ENCODE measurements at regions not wholly inside any gene's neighbourhood (a gene's known extent, or its start where the extent isn't known, plus 50 kb on each side); places are given as distances from the start of the nearest gene placed in this dataset.
A peak's percentile ranks its signal among the peaks of the same experiment; 100 is the strongest.
"Not testable (repeated sequence)": the region's sequence is repeated elsewhere in the genome, so short reads cannot be mapped to it uniquely, and the experiment has no call there.

DNA sequence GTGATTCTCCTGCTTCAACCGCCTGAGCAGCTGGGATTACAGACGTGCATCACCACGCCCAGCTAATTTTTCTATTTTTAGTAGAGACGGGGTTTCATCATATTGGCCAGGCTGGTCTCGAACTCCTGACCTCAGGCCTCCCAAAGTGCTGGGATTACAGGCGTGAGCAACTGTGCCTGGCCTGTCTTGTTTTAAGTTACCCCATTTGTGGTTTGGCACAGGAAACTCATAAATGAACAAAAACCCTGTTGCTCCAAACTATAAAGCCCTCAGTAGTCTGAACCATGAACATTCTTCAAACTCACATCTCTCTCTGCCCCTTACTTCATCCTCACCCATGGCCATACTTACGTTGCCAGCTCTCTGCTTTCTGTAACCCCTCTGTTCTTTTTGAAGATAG is 61.7 kb downstream of the RHOU start:
- H3K27ac ChIP-seq (ENCODE audit: low read length); H3K9ac ChIP-seq (ENCODE audit: low read length in 2 of 2); H3K4me3 ChIP-seq (ENCODE audit: low read length in 2 of 2); H3K27me3 ChIP-seq (ENCODE audit: control insufficient read depth in 1 of 2, insufficient read depth in 2 of 2, low read length in 2 of 2); H3K9me3 ChIP-seq (ENCODE audit: control insufficient read depth in 2 of 2, low read length in 2 of 2); H3K36me3 ChIP-seq (ENCODE audit: control insufficient read depth in 2 of 2, insufficient read depth in 2 of 2, low read length in 2 of 2): not testable (repeated sequence)
- H3K4me1 ChIP-seq (ENCODE audit: control insufficient read depth, insufficient read depth, low read length): peaks cover 32% of the 10 kb centered on the region

DNA sequence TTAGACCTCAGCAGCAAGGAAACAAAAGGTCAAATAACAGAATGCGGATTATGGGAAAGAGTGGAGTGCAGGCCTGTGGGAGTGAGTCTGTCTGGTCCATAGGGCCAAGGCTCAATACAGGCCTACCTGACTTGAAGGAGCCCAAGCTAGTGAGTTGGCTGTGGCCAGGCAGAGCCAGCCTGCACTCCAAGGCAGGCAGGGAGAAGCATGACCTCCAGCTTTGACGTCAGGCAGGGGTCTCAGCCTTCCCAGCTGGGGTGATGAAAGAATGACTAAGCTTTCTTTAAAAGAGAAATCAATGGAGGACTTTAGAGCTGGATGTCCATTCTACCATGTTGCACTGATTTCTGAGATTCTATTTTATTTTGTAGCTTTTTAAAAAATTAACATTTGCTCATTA is 62.8 kb downstream of the RHOU start:
- Histone ChIP-seq H3K36me3 (ENCODE audit: control insufficient read depth in 2 of 2, insufficient read depth in 2 of 2, low read length in 2 of 2) (no peaks in the 10 kb centered on the region), H3K27me3 (ENCODE audit: control insufficient read depth in 1 of 2, insufficient read depth in 2 of 2, low read length in 2 of 2) (no peaks in the 10 kb centered on the region), H3K4me1 (ENCODE audit: control insufficient read depth, insufficient read depth, low read length) (peaks cover 42% of the 10 kb centered on the region), H3K9me3 (ENCODE audit: control insufficient read depth in 2 of 2, low read length in 2 of 2) (no peaks in the 10 kb centered on the region), H3K27ac (ENCODE audit: low read length) (peak overlapping the region; percentile 58), H3K4me3 (ENCODE audit: low read length in 2 of 2) (peak overlapping the region in 1 of 2 donors; percentile 29), H3K9ac (ENCODE audit: low read length in 2 of 2) (peak overlapping the region in 1 of 2 donors; percentile 13)

DNA sequence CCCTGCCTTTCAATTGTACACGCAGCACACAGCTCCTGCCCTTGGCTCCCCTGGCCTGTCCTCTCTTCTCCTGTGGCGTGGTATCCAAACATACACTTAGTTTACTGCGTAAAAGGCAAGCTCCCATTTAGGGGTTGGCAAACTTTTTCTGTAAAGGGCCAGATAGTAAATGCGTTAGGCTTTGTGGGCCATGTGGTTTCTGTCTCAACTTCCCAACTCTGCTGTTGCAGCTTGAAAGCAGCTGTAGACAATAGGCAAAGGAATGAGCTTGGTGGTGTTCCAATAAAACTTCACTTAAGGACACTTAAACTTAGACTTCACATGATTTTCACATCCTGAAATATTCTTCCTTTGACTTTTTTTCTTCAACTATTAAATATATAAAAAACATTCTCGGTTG is 63.3 kb downstream of the RHOU start:
- peaks cover 43% of the 10 kb centered on the region for H3K4me1 ChIP-seq (ENCODE audit: control insufficient read depth, insufficient read depth, low read length)

DNA sequence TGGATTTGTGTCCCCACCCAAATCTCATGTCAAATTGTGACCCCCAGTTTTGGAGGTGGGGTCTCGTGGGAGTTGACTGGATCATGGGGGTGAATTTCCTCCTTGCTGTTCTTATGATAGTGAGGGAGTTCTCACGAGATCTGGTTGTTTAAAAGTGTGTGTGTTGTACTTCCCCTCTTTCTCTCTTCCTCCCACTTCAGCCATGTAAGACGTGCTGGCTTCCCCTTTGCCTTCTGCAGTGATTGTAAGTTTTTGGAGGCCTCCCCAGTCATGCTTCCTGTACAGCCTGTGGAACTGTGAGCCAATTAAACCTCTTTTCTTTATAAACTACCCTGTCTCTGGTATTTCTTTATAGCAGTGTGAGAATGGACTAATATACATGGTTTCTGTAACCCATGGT is 64.6 kb downstream of the RHOU start:
- Histone ChIP-seq H3K27ac (ENCODE audit: low read length) (no peak overlapping the region), H3K4me3 (ENCODE audit: low read length in 2 of 2) (no peak overlapping the region)

More for the DNA sequence above, 63.3 kb downstream of the RHOU start:
- no peaks in the 10 kb centered on the region for H3K9me3 ChIP-seq (ENCODE audit: control insufficient read depth in 2 of 2, low read length in 2 of 2)
- H3K27me3 ChIP-seq (ENCODE audit: control insufficient read depth in 1 of 2, insufficient read depth in 2 of 2, low read length in 2 of 2): no peaks in the 10 kb centered on the region
- peak overlapping the region; percentile 58 for H3K27ac ChIP-seq (ENCODE audit: low read length)
- H3K36me3 ChIP-seq (ENCODE audit: control insufficient read depth in 2 of 2, insufficient read depth in 2 of 2, low read length in 2 of 2): no peaks in the 10 kb centered on the region
- peak overlapping the region in 1 of 2 donors; percentile 13 for H3K9ac ChIP-seq (ENCODE audit: low read length in 2 of 2)
- H3K4me3 ChIP-seq (ENCODE audit: low read length in 2 of 2): peak overlapping the region in 1 of 2 donors; percentile 29

DNA sequence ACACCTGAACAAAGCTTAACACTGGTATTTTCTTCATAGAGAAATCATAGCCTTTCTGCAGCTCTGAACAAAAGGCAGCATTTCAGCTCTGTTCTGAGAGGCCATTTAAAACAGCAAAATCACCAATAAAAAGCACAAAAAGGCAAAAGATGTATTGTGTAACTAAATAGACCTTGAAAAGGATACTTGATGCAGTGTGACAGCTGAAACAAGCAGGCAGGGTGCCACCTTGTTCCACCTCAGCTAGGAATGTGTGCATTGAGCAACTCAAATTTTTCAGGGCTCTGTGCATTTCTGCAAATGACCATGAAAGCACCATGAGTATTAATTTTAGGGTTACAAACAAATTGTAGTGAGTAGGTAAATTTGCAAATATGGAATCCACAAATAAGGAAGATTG is 65.8 kb downstream of the RHOU start:
- no peaks in the 10 kb centered on the region for H3K36me3 ChIP-seq (ENCODE audit: control insufficient read depth in 2 of 2, insufficient read depth in 2 of 2, low read length in 2 of 2)
- H3K4me1 ChIP-seq (ENCODE audit: control insufficient read depth, insufficient read depth, low read length): peaks cover 45% of the 10 kb centered on the region
- H3K27me3 ChIP-seq (ENCODE audit: control insufficient read depth in 1 of 2, insufficient read depth in 2 of 2, low read length in 2 of 2): no peaks in the 10 kb centered on the region
- no peak overlapping the region for H3K4me3 ChIP-seq (ENCODE audit: low read length in 2 of 2)
- H3K9me3 ChIP-seq (ENCODE audit: control insufficient read depth in 2 of 2, low read length in 2 of 2): no peaks in the 10 kb centered on the region
- no peak overlapping the region for H3K27ac ChIP-seq (ENCODE audit: low read length)
- H3K9ac ChIP-seq (ENCODE audit: low read length in 2 of 2): no peak overlapping the region

More for the DNA sequence above, 64.6 kb downstream of the RHOU start:
- Histone ChIP-seq H3K9ac (ENCODE audit: low read length in 2 of 2) (no peak overlapping the region), H3K4me1 (ENCODE audit: control insufficient read depth, insufficient read depth, low read length) (peaks cover 48% of the 10 kb centered on the region), H3K27me3 (ENCODE audit: control insufficient read depth in 1 of 2, insufficient read depth in 2 of 2, low read length in 2 of 2) (no peaks in the 10 kb centered on the region), H3K36me3 (ENCODE audit: control insufficient read depth in 2 of 2, insufficient read depth in 2 of 2, low read length in 2 of 2) (no peaks in the 10 kb centered on the region), H3K9me3 (ENCODE audit: control insufficient read depth in 2 of 2, low read length in 2 of 2) (no peaks in the 10 kb centered on the region)

DNA sequence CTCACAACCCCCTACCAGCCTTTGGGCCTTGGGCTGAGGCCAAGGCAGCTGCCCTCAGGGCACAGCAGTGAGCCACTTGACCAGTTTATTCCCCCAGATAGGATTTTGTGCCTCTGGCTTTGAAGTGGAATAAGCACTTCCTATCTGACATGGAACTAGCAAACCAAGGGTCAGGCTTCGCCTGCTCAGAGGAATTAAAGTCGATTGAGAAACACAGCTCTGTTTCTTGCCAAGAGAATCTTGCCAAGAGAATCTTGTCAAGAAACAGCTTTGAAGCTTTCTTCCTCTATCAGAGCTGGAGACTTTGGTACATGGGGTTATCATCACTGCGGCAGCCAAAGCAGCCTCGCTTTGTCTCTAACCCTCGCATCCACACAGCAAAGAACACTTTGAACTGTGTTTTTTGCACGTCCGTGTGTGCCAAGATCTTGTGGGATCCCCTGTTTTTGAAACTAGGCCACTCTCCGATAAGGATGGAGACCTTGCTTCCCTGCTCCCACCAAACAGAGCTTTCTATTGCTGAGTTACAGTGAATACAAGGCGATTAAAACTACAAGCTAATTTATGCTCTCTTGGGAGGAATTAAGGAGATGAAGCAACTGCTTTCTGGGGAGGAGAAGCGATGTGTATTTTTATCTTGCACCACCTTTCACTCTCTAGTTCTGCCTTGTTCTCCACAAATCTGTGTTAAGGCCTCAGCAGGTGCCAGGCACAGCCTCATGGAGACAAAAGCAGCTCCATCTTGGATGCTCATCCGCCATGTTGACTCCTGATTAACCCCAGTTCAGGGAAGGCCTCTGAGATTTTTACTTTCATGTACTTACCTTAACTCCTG is 67.3 kb downstream of the RHOU start:
- Histone ChIP-seq H3K9me3 (ENCODE audit: control insufficient read depth in 2 of 2, low read length in 2 of 2) (no peaks in the 10 kb centered on the region), H3K27ac (ENCODE audit: low read length) (peak overlapping the region; percentile 41), H3K36me3 (ENCODE audit: control insufficient read depth in 2 of 2, insufficient read depth in 2 of 2, low read length in 2 of 2) (no peaks in the 10 kb centered on the region), H3K4me3 (ENCODE audit: low read length in 2 of 2) (no peak overlapping the region), H3K4me1 (ENCODE audit: control insufficient read depth, insufficient read depth, low read length) (peaks cover 45% of the 10 kb centered on the region), H3K9ac (ENCODE audit: low read length in 2 of 2) (no peak overlapping the region), H3K27me3 (ENCODE audit: control insufficient read depth in 1 of 2, insufficient read depth in 2 of 2, low read length in 2 of 2) (no peaks in the 10 kb centered on the region)

DNA sequence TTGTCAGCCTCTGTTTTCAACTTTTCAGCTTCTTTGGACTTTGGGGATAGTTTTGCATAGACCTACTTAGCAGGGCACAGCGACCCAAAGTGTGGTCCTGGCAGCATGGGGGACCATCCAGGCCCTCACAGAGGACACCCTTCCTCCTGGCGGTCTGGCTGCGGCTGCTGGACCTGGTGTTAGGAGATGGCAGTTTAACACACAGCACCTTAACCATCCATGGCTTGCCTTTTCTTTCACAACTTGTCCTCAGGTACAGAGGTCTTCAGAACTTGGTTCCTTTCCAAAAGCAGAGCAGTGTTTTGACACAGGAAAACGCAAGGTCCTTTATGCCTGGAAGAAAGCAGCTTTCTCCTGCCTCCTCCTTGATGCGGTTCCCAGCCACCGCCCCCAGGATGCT is 68.1 kb downstream of the RHOU start:
- Histone ChIP-seq H3K4me3 (ENCODE audit: low read length in 2 of 2) (no peak overlapping the region), H3K9me3 (ENCODE audit: control insufficient read depth in 2 of 2, low read length in 2 of 2) (no peaks in the 10 kb centered on the region), H3K27me3 (ENCODE audit: control insufficient read depth in 1 of 2, insufficient read depth in 2 of 2, low read length in 2 of 2) (no peaks in the 10 kb centered on the region), H3K9ac (ENCODE audit: low read length in 2 of 2) (no peak overlapping the region), H3K27ac (ENCODE audit: low read length) (no peak overlapping the region), H3K36me3 (ENCODE audit: control insufficient read depth in 2 of 2, insufficient read depth in 2 of 2, low read length in 2 of 2) (no peaks in the 10 kb centered on the region), H3K4me1 (ENCODE audit: control insufficient read depth, insufficient read depth, low read length) (peaks cover 36% of the 10 kb centered on the region)

DNA sequence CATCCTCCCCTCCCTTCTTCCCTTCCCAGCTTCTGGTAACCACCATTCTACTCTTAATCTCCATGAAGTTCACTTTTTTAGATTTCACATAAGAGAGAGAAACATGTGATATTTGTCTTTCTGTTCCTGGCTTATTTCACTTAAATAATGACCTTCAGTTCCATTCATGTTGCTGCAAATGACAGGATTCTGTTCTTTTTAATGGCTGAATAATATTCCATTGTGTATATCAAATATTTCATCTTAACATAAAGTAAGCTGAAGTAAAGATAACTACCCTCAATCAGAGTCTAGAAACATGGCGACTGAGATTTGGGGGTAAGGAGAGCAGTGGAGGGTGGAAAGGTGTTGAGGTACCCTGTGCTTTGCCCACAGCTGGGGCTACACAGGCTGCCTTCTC is 68.9 kb downstream of the RHOU start:
- H3K4me1 ChIP-seq (ENCODE audit: control insufficient read depth, insufficient read depth, low read length): peaks cover 35% of the 10 kb centered on the region
- H3K9ac ChIP-seq (ENCODE audit: low read length in 2 of 2): no peak overlapping the region
- no peaks in the 10 kb centered on the region for H3K9me3 ChIP-seq (ENCODE audit: control insufficient read depth in 2 of 2, low read length in 2 of 2)
- H3K36me3 ChIP-seq (ENCODE audit: control insufficient read depth in 2 of 2, insufficient read depth in 2 of 2, low read length in 2 of 2): no peaks in the 10 kb centered on the region
- no peak overlapping the region for H3K27ac ChIP-seq (ENCODE audit: low read length)
- no peaks in the 10 kb centered on the region for H3K27me3 ChIP-seq (ENCODE audit: control insufficient read depth in 1 of 2, insufficient read depth in 2 of 2, low read length in 2 of 2)
- no peak overlapping the region for H3K4me3 ChIP-seq (ENCODE audit: low read length in 2 of 2)

DNA sequence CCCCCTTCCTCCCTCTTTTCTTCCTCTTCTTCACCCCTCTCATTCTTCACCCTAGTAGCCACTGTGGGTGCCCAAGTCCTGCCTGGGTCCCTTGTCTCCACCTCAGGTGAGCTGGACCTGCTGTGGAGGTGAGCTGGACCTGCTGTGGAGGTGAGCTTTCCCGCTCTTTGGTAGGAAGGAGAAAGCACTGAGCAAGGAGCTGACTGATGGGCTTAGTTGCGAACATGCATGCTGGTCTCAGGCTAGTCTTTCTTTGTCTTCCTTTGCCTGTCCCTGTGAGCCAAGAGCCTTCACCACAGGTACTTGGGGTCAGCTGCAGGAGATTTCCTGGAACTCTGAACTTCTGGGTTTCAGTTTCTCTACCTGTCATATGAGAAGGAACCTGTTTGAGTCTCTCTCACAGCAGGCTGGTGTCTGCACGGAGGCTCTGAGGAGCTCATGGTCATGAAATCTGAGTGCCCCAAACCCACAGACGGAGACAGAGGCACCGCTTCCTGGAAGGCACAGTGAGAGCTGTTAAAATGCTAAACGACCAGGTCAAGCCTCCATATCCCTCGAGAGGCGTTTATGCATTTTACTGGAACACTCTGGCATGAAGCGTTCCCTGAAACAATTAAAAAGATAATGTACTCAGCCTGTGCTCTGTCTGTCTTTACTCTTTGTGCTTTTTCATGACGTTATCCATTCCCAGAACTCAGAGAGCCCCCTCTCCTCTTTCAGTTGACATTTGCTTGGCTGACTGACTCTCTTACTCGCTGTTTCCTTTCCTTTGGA is 69.5 kb downstream of the RHOU start:
- H3K9me3 ChIP-seq (ENCODE audit: control insufficient read depth in 2 of 2, low read length in 2 of 2): no peaks in the 10 kb centered on the region
- H3K9ac ChIP-seq (ENCODE audit: low read length in 2 of 2): no peak overlapping the region
- H3K27me3 ChIP-seq (ENCODE audit: control insufficient read depth in 1 of 2, insufficient read depth in 2 of 2, low read length in 2 of 2): no peaks in the 10 kb centered on the region
- H3K4me1 ChIP-seq (ENCODE audit: control insufficient read depth, insufficient read depth, low read length): peaks cover 29% of the 10 kb centered on the region
- no peak overlapping the region for H3K27ac ChIP-seq (ENCODE audit: low read length)
- no peaks in the 10 kb centered on the region for H3K36me3 ChIP-seq (ENCODE audit: control insufficient read depth in 2 of 2, insufficient read depth in 2 of 2, low read length in 2 of 2)
- peak overlapping the region in 1 of 2 donors; percentile 22 for H3K4me3 ChIP-seq (ENCODE audit: low read length in 2 of 2)

DNA sequence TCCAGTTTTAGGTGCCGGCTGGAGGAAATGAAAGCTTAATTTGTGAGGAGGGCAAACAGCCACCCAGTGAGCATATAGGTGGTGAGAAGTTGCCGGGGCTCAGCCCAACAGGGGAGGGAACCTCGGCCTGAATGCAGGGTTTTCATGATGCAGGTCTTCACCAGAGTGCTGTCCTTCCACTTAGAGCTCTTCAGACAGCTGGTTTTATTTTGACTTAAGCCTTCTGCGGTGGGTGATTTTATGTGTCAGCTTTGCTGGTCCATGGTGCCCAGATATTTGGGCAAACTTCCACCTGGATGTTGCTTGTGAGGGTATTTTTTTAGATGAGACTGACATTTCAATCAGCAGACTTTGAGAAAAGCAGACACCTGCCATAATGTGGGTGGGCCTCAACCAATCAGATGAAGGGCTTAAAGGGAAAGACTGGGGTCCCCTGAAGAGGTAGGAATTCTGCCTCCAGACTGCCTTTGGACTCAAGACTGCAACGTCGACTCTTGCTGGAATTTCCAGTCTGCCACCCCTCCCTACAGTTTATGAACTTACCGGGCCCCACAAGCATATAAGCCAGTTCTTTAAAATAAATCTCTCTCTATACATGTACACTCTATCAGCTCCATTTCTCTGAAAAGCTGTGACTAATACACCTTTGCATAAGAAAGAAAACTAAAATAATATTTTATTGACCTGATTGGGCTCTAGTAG is 72.8 kb downstream of the RHOU start:
- Histone ChIP-seq H3K4me3 (ENCODE audit: low read length in 2 of 2) (no peak overlapping the region), H3K27ac (ENCODE audit: low read length) (no peak overlapping the region), H3K9ac (ENCODE audit: low read length in 2 of 2) (no peak overlapping the region), H3K27me3 (ENCODE audit: control insufficient read depth in 1 of 2, insufficient read depth in 2 of 2, low read length in 2 of 2) (no peaks in the 10 kb centered on the region), H3K36me3 (ENCODE audit: control insufficient read depth in 2 of 2, insufficient read depth in 2 of 2, low read length in 2 of 2) (no peaks in the 10 kb centered on the region), H3K9me3 (ENCODE audit: control insufficient read depth in 2 of 2, low read length in 2 of 2) (no peaks in the 10 kb centered on the region), H3K4me1 (ENCODE audit: control insufficient read depth, insufficient read depth, low read length) (peaks cover 16% of the 10 kb centered on the region)

Measured in stomach smooth muscle (tissue), 2 donors.